ENCODE measurements at regions not wholly inside any gene's neighbourhood (a gene's known extent, or its start where the extent isn't known, plus 50 kb on each side); places are given as distances from the start of the nearest gene placed in this dataset.
A peak's percentile ranks its signal among the peaks of the same experiment; 100 is the strongest.

- Mint-ChIP-seq H3K9me3 (no peaks in the 10 kb centered on the region), H3K4me3 (no peak overlapping the region), H3K27ac (ENCODE audit: low read depth) (no peak overlapping the region), H3K36me3 (ENCODE audit: insufficient read depth) (no peaks in the 10 kb centered on the region), H3K27me3 (peaks cover 87% of the 10 kb centered on the region), H3K4me1 (peaks cover 6% of the 10 kb centered on the region)
- no peak for DNase-seq (ENCODE audit: low spot score in 2 of 2)
- no peak for ATAC-seq (replicated peaks; ENCODE audit: extremely low read depth, poor library complexity, severe bottlenecking)
Observed at GRCh38 chr6:40325041-40325440, 262.1 kb downstream of the LRFN2 start.

- Mint-ChIP-seq H3K27ac (ENCODE audit: low read depth) (no peak overlapping the region), H3K9me3 (no peaks in the 10 kb centered on the region), H3K27me3 (peaks cover 96% of the 10 kb centered on the region), H3K4me1 (peaks cover 6% of the 10 kb centered on the region), H3K36me3 (ENCODE audit: insufficient read depth) (no peaks in the 10 kb centered on the region), H3K4me3 (no peak overlapping the region)
- ATAC-seq (replicated peaks; ENCODE audit: extremely low read depth, poor library complexity, severe bottlenecking) (no peak), DNase-seq (ENCODE audit: low spot score in 2 of 2) (no peak)
Observed at GRCh38 chr6:40323881-40324634, 263.1 kb downstream of the LRFN2 start.

GRCh38 chr6:40322336-40322735, 264.8 kb downstream of the LRFN2 start:
- no peak overlapping the region for H3K27ac Mint-ChIP-seq (ENCODE audit: low read depth)
- ATAC-seq (replicated peaks; ENCODE audit: extremely low read depth, poor library complexity, severe bottlenecking) (no peak), DNase-seq (ENCODE audit: low spot score in 2 of 2) (no peak)
- H3K36me3 Mint-ChIP-seq (ENCODE audit: insufficient read depth) = no peaks in the 10 kb centered on the region
- H3K9me3 Mint-ChIP-seq = no peaks in the 10 kb centered on the region
- no peaks in the 10 kb centered on the region for H3K4me1 Mint-ChIP-seq
- H3K4me3 Mint-ChIP-seq = no peak overlapping the region
- peaks cover 92% of the 10 kb centered on the region for H3K27me3 Mint-ChIP-seq

- H3K27ac Mint-ChIP-seq (ENCODE audit: low read depth) = no peak overlapping the region
- no peaks in the 10 kb centered on the region for H3K4me1 Mint-ChIP-seq
- H3K9me3 Mint-ChIP-seq = no peaks in the 10 kb centered on the region
- DNase-seq (ENCODE audit: low spot score in 2 of 2) (no peak), ATAC-seq (replicated peaks; ENCODE audit: extremely low read depth, poor library complexity, severe bottlenecking) (no peak)
- H3K4me3 Mint-ChIP-seq = no peak overlapping the region
- H3K27me3 Mint-ChIP-seq = peaks cover 93% of the 10 kb centered on the region
- H3K36me3 Mint-ChIP-seq (ENCODE audit: insufficient read depth) = no peaks in the 10 kb centered on the region
Observed at GRCh38 chr6:40321616-40322015, 265.5 kb downstream of the LRFN2 start.

- Mint-ChIP-seq H3K4me3 (no peak overlapping the region), H3K36me3 (ENCODE audit: insufficient read depth) (no peaks in the 10 kb centered on the region), H3K9me3 (no peaks in the 10 kb centered on the region), H3K27ac (ENCODE audit: low read depth) (no peak overlapping the region), H3K27me3 (peaks cover 93% of the 10 kb centered on the region), H3K4me1 (no peaks in the 10 kb centered on the region)
- DNase-seq (ENCODE audit: low spot score in 2 of 2) (no peak), ATAC-seq (replicated peaks; ENCODE audit: extremely low read depth, poor library complexity, severe bottlenecking) (no peak)
Observed at GRCh38 chr6:40320947-40321346, 266.2 kb downstream of the LRFN2 start.

- Mint-ChIP-seq H3K27ac (ENCODE audit: low read depth) (no peak overlapping the region), H3K4me1 (no peaks in the 10 kb centered on the region), H3K4me3 (no peak overlapping the region), H3K36me3 (ENCODE audit: insufficient read depth) (no peaks in the 10 kb centered on the region), H3K9me3 (no peaks in the 10 kb centered on the region), H3K27me3 (peaks cover 93% of the 10 kb centered on the region)
- DNase-seq (ENCODE audit: low spot score in 2 of 2) = no peak
- ATAC-seq (replicated peaks; ENCODE audit: extremely low read depth, poor library complexity, severe bottlenecking) = no peak
Observed at GRCh38 chr6:40320441-40320840, 266.7 kb downstream of the LRFN2 start.

GRCh38 chr6:40319124-40319523, 268.0 kb downstream of the LRFN2 start:
- no peaks in the 10 kb centered on the region for H3K4me1 Mint-ChIP-seq
- no peaks in the 10 kb centered on the region for H3K9me3 Mint-ChIP-seq
- H3K27ac Mint-ChIP-seq (ENCODE audit: low read depth) = no peak overlapping the region
- peaks cover 84% of the 10 kb centered on the region for H3K27me3 Mint-ChIP-seq
- DNase-seq (ENCODE audit: low spot score in 2 of 2) (no peak), ATAC-seq (replicated peaks; ENCODE audit: extremely low read depth, poor library complexity, severe bottlenecking) (no peak)
- no peaks in the 10 kb centered on the region for H3K36me3 Mint-ChIP-seq (ENCODE audit: insufficient read depth)
- no peak overlapping the region for H3K4me3 Mint-ChIP-seq

- H3K36me3 Mint-ChIP-seq (ENCODE audit: insufficient read depth) = no peaks in the 10 kb centered on the region
- ATAC-seq (replicated peaks; ENCODE audit: extremely low read depth, poor library complexity, severe bottlenecking) = no peak
Observed at GRCh38 chr6:40315060-40315459, 272.1 kb downstream of the LRFN2 start.

GRCh38 chr6:40313582-40313981, 273.6 kb downstream of the LRFN2 start:
- H3K9me3 Mint-ChIP-seq = no peaks in the 10 kb centered on the region
- ATAC-seq (replicated peaks; ENCODE audit: extremely low read depth, poor library complexity, severe bottlenecking) = no peak
- no peak overlapping the region for H3K4me3 Mint-ChIP-seq
- no peak overlapping the region for H3K27ac Mint-ChIP-seq (ENCODE audit: low read depth)
- DNase-seq (ENCODE audit: low spot score in 2 of 2) = no peak
- H3K27me3 Mint-ChIP-seq = peaks cover 48% of the 10 kb centered on the region
- no peaks in the 10 kb centered on the region for H3K36me3 Mint-ChIP-seq (ENCODE audit: insufficient read depth)
- H3K4me1 Mint-ChIP-seq = peaks cover 2% of the 10 kb centered on the region

More at GRCh38 chr6:40315060-40315459, 272.1 kb downstream of the LRFN2 start:
- no peak overlapping the region for H3K27ac Mint-ChIP-seq (ENCODE audit: low read depth)
- H3K4me1 Mint-ChIP-seq = no peaks in the 10 kb centered on the region
- H3K4me3 Mint-ChIP-seq = no peak overlapping the region
- H3K9me3 Mint-ChIP-seq = no peaks in the 10 kb centered on the region
- peaks cover 54% of the 10 kb centered on the region for H3K27me3 Mint-ChIP-seq
- no peak for DNase-seq (ENCODE audit: low spot score in 2 of 2)

GRCh38 chr6:40312213-40313015, 274.8 kb downstream of the LRFN2 start:
- no peak overlapping the region for H3K27ac Mint-ChIP-seq (ENCODE audit: low read depth)
- H3K9me3 Mint-ChIP-seq = no peaks in the 10 kb centered on the region
- no peaks in the 10 kb centered on the region for H3K36me3 Mint-ChIP-seq (ENCODE audit: insufficient read depth)
- DNase-seq (ENCODE audit: low spot score in 2 of 2) (no peak), ATAC-seq (replicated peaks; ENCODE audit: extremely low read depth, poor library complexity, severe bottlenecking) (no peak)
- H3K4me3 Mint-ChIP-seq = no peak overlapping the region
- H3K4me1 Mint-ChIP-seq = peaks cover 4% of the 10 kb centered on the region
- H3K27me3 Mint-ChIP-seq = peaks cover 49% of the 10 kb centered on the region

- H3K4me1 Mint-ChIP-seq = peaks cover 4% of the 10 kb centered on the region
- H3K4me3 Mint-ChIP-seq = no peak overlapping the region
- peaks cover 56% of the 10 kb centered on the region for H3K27me3 Mint-ChIP-seq
- ATAC-seq (replicated peaks; ENCODE audit: extremely low read depth, poor library complexity, severe bottlenecking) = no peak
- H3K9me3 Mint-ChIP-seq = peaks cover 5% of the 10 kb centered on the region
- H3K27ac Mint-ChIP-seq (ENCODE audit: low read depth) = no peak overlapping the region
- DNase-seq (ENCODE audit: low spot score in 2 of 2) = peak in 1 of 2 donors; percentile 24
- no peaks in the 10 kb centered on the region for H3K36me3 Mint-ChIP-seq (ENCODE audit: insufficient read depth)
Observed at GRCh38 chr6:40308533-40309306, 278.4 kb downstream of the LRFN2 start.

- Mint-ChIP-seq H3K36me3 (ENCODE audit: insufficient read depth) (no peaks in the 10 kb centered on the region), H3K27me3 (peaks cover 56% of the 10 kb centered on the region), H3K4me3 (no peak overlapping the region), H3K27ac (ENCODE audit: low read depth) (no peak overlapping the region), H3K4me1 (peaks cover 4% of the 10 kb centered on the region), H3K9me3 (peaks cover 5% of the 10 kb centered on the region)
- ATAC-seq (replicated peaks; ENCODE audit: extremely low read depth, poor library complexity, severe bottlenecking) (no peak), DNase-seq (ENCODE audit: low spot score in 2 of 2) (no peak)
Observed at GRCh38 chr6:40307712-40308111, 279.5 kb downstream of the LRFN2 start.
